Gastroesophageal sphincter (tissue), 3 donors: ENCODE measurements at regions not wholly inside any gene's neighbourhood (a gene's known extent, or its start where the extent isn't known, plus 50 kb on each side); places are given as distances from the start of the nearest gene placed in this dataset.

Experiments used
- CTCF ChIP-seq, 4 experiments: fragments of 200-600 bp in 2 of 4; fragments of 450-650 bp in 2 of 4; sonication (generic) in 1 of 4; IDR thresholded peaks; one replicate each; pipeline ENCODE4 v1.5.1; 2017 to 2019; ENCODE audit warnings: antibody characterized with exemption in 4 of 4, mild to moderate bottlenecking in 2 of 4, moderate library complexity in 2 of 4
- POLR2A ChIP-seq, 2 donors: fragments of 450-650 bp; IDR thresholded peaks; one replicate each; pipeline ENCODE4 v1.6.1; 2017; ENCODE audit warnings: antibody characterized with exemption in 2 of 2, mild to moderate bottlenecking in 2 of 2, moderate library complexity in 1 of 2

GRCh38 chr22:48677621-48678020 lies 1150.1 kb downstream of the BRD1 start:
- TF ChIP-seq CTCF (IDR thresholded peaks at IDR 0.05), result no peak
- no peak for TF ChIP-seq POLR2A (IDR thresholded peaks at IDR 0.05)
